MM.1S (cell line): ENCODE measurements at regions not wholly inside any gene's neighbourhood (a gene's known extent, or its start where the extent isn't known, plus 50 kb on each side); places are given as distances from the start of the nearest gene placed in this dataset.

Experiments
- EZH2 ChIP-seq: fragments of 300-600 bp; sonication (generic); optimal IDR thresholded peaks from 2 replicates; pipeline ENCODE3; 2017; ENCODE audit warnings: low read depth, mild to moderate bottlenecking, antibody characterized with exemption, low read length, mixed read lengths
- TF ChIP-seq, protein P1 (sequence below): fragments of 300-600 bp; sonication (generic); IDR thresholded peaks from 2 replicates; pipeline ENCODE4 v1.5.1; 2016; ENCODE audit warnings: antibody characterized with exemption, low read length, mixed read lengths

DNA sequence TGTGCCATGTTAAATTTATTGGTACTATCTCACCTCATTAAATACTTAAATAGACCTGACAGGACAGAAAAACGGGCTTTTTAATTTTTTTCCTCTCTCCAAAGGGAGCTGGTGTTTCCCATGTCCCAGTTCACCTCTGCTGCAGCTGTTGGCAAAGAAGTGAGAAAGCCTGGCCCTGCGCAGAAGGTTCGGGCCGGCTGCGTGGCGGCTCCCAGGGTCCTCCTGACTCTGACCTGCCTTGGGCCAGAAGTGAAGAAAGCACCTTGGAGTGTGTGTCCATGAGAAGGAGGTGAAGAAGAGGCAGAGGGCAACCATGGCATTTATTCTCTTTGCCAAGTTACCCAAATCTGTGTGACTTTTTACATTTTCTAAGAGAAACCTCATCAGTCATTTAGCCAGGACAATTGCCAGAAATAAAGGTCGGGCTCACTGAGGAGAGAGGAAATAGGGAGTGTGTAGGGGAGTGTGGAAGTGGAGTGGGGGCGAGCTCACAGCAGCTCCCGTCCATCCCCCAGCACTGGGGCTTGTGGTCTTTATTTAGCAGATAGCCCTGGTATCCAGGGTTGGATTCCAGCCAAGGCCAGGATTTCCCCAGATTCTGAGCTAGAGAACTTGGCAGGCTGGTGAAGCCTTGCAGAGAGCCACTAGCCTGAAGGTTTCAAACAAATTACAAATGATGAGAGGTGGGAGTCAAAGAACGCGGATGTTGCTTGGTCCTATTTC is 102.4 kb upstream of the CADM1 start:
- TF ChIP-seq, protein P1, sequence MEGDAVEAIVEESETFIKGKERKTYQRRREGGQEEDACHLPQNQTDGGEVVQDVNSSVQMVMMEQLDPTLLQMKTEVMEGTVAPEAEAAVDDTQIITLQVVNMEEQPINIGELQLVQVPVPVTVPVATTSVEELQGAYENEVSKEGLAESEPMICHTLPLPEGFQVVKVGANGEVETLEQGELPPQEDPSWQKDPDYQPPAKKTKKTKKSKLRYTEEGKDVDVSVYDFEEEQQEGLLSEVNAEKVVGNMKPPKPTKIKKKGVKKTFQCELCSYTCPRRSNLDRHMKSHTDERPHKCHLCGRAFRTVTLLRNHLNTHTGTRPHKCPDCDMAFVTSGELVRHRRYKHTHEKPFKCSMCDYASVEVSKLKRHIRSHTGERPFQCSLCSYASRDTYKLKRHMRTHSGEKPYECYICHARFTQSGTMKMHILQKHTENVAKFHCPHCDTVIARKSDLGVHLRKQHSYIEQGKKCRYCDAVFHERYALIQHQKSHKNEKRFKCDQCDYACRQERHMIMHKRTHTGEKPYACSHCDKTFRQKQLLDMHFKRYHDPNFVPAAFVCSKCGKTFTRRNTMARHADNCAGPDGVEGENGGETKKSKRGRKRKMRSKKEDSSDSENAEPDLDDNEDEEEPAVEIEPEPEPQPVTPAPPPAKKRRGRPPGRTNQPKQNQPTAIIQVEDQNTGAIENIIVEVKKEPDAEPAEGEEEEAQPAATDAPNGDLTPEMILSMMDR: no peak
- no peak for TF ChIP-seq EZH2
